Brain microvascular endothelial cell (primary cell): ENCODE measurements at regions not wholly inside any gene's neighbourhood (a gene's known extent, or its start where the extent isn't known, plus 50 kb on each side); places are given as distances from the start of the nearest gene placed in this dataset.
"Not testable (repeated sequence)": the region's sequence is repeated elsewhere in the genome, so short reads cannot be mapped to it uniquely, and the experiment has no call there.

Experiments
- DNase-seq: peaks from one replicate; pipeline ENCODE4 v3.0.0-alpha.2; 2020
- H3K27ac ChIP-seq: fragments of 250-450 bp; sonication (Bioruptor Pico); 2 replicates; pipeline ENCODE4 v1.5.1; 2020; ENCODE audit warnings: mild to moderate bottlenecking, moderate library complexity
- H3K27me3 ChIP-seq: fragments of 250-450 bp; sonication (Bioruptor Pico); replicated peaks from 2 replicates; pipeline ENCODE4 v1.5.1; 2020; ENCODE audit warnings: mild to moderate bottlenecking
- H3K36me3 ChIP-seq: fragments of 250-450 bp; sonication (Bioruptor Pico); replicated peaks from 2 replicates; pipeline ENCODE4 v1.5.1; 2020; ENCODE audit warnings: mild to moderate bottlenecking
- H3K4me3 ChIP-seq: 2 replicates; pipeline ENCODE4 v1.5.1; 2011; ENCODE audit warnings: low read depth, mild to moderate bottlenecking, control low read depth, low read length, moderate library complexity
- CTCF ChIP-seq: IDR thresholded peaks from 2 replicates; pipeline ENCODE4 v1.5.1; 2011; ENCODE audit warnings: low read depth, mild to moderate bottlenecking, moderate library complexity, low read length, control low read depth, inconsistent platforms; ENCODE audit errors: missing control alignments
- in situ Hi-C: cut with HindIII; loops from 2 replicates; pipeline ENCODE4 v1.10.0; 2017; ENCODE audit warnings: low sequenced_read_pairs, low pct_ligation_motif_present

- TF ChIP-seq CTCF = no peak
- Histone ChIP-seq H3K27ac (no peak overlapping the region), H3K27me3 (no peaks in the 10 kb centered on the region), H3K36me3 (no peaks in the 10 kb centered on the region), H3K4me3 (no peak overlapping the region)
- DNase-seq = no peak
- in situ Hi-C loops = no loop called here
These were observed 848.8 kb upstream of the AADAT start for GRCh38 chr4:170938588-170938987.

- Histone ChIP-seq H3K36me3 (no peaks in the 10 kb centered on the region), H3K27me3 (no peaks in the 10 kb centered on the region), H3K27ac (no peak overlapping the region), H3K4me3 (no peak overlapping the region)
- no peak for TF ChIP-seq CTCF
- DNase-seq = no peak
- in situ Hi-C loops = no loop called here
These were observed 841.6 kb upstream of the AADAT start for GRCh38 chr4:170931321-170931720.

GRCh38 chr4:170888660-170889059 lies 798.9 kb upstream of the AADAT start:
- no peak for DNase-seq
- no peaks in the 10 kb centered on the region for H3K36me3 ChIP-seq
- H3K27me3 ChIP-seq = no peaks in the 10 kb centered on the region
- H3K27ac ChIP-seq = no peak overlapping the region
- in situ Hi-C loops = no loop called here
- no peak overlapping the region for H3K4me3 ChIP-seq
- no peak for TF ChIP-seq CTCF

GRCh38 chr4:170887396-170887795 lies 797.6 kb upstream of the AADAT start:
- no peaks in the 10 kb centered on the region for H3K27me3 ChIP-seq
- no peak overlapping the region for H3K4me3 ChIP-seq
- H3K27ac ChIP-seq = no peak overlapping the region
- no peaks in the 10 kb centered on the region for H3K36me3 ChIP-seq
- no peak for TF ChIP-seq CTCF
- in situ Hi-C loops = no loop called here
- DNase-seq = peak; percentile 17

- no peaks in the 10 kb centered on the region for H3K27me3 ChIP-seq
- TF ChIP-seq CTCF = no peak
These were observed 795.3 kb upstream of the AADAT start for GRCh38 chr4:170884969-170885570.

GRCh38 chr4:170881646-170882045 lies 791.9 kb upstream of the AADAT start:
- H3K4me3 ChIP-seq, H3K27me3 ChIP-seq, DNase-seq, H3K27ac ChIP-seq, in situ Hi-C loops, H3K36me3 ChIP-seq: not testable (repeated sequence)

More at GRCh38 chr4:170884969-170885570, 795.3 kb upstream of the AADAT start:
- Histone ChIP-seq H3K27ac (no peak overlapping the region), H3K36me3 (no peaks in the 10 kb centered on the region), H3K4me3 (no peak overlapping the region)
- no peak for DNase-seq
- in situ Hi-C loops = no loop called here
